ENCODE measurements at regions not wholly inside any gene's neighbourhood (a gene's known extent, or its start where the extent isn't known, plus 50 kb on each side); places are given as distances from the start of the nearest gene placed in this dataset.

GRCh38 chr22:49595465-49596078 lies 232.1 kb downstream of the BRD1 start:
- TF ChIP-seq CTCF (IDR thresholded peaks at IDR 0.05) (no peak), POLR2A (IDR thresholded peaks at IDR 0.05) (no peak)

Measured in adrenal gland (tissue), 5 donors.